ENCODE measurements at regions not wholly inside any gene's neighbourhood (a gene's known extent, or its start where the extent isn't known, plus 50 kb on each side); places are given as distances from the start of the nearest gene placed in this dataset.

DNA sequence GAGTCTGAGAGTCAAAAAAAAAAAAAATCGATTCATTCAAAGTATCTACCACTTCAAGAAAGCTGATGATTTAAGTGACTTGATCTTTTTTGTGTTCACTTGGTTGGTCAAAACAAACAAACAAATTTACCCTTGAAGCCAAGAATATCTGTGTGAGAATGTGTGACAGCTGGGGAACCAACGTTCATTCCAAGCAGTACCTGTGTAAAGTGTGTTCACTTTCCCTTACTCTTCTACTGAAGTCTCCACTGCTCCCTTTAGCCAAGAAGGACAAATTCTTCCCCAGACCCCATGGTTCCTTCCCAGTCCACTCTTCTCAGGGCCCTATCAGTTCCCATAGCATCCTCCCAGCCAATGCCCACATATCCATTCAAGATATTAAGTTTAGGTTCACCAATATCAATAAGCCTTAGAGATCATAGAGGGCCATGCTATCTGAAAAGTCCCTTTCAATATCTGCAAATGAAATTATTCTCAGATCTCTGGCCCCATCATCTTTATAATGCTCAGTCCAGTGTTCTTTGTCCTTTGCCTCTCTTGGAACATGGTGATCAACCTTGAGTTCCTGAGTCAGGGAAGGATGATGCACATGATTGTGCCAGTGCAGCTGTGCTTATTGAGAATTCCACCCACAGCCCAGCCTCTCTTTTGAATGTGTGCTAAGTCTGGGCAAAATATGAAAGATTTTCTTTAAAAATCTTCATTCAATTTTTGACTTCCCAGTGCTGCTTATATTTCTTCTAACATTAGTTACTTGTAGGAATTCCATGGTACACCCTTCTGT lies 82.8 kb upstream of the DTNA start:
- intact Hi-C loops (cut with micrococcal nuclease; ENCODE audit: unreplicated experiment) = no loop called here
- Histone ChIP-seq H3K9me2 (ENCODE audit: insufficient read depth, low read length) (no peaks in the 10 kb centered on the region), H3K36me3 (ENCODE audit: insufficient read depth, low read length) (no peaks in the 10 kb centered on the region), H3K9me3 (ENCODE audit: low read length) (no peaks in the 10 kb centered on the region), H3K4me2 (ENCODE audit: low read length) (no peak overlapping the region), H3K27ac (ENCODE audit: low read depth, low read length, poor library complexity, severe bottlenecking) (no peak overlapping the region), H3K79me2 (ENCODE audit: insufficient read depth, low read depth, low read length) (no peaks in the 10 kb centered on the region), H4K20me1 (ENCODE audit: insufficient read depth, low read length) (no peaks in the 10 kb centered on the region), H2AFZ (ENCODE audit: low read length) (no peak overlapping the region), H3K4me3 (ENCODE audit: low read depth, low read length, poor library complexity, severe bottlenecking) (no peak overlapping the region), H3K4me1 (ENCODE audit: insufficient read depth, low read length, poor library complexity, severe bottlenecking) (no peaks in the 10 kb centered on the region)
- ChIA-PET POLR2A (interaction anchor here (0.6 kb wide), 1 partner anchor 235 kb away, joined by 3 read pairs; no protein-coding TSS in a partner anchor), CTCF (ENCODE audit: unreplicated experiment) (no interaction called here)
- no peak for DNase-seq (ENCODE audit: low spot score)
- BruUV-seq (replicated peaks) = no TSS peak
- no peak for TF ChIP-seq EZH2phosphoT487 (IDR thresholded peaks at IDR 0.05; ENCODE audit: borderline replicate concordance, low read depth, low read length)
- TF ChIP-seq, protein P1, sequence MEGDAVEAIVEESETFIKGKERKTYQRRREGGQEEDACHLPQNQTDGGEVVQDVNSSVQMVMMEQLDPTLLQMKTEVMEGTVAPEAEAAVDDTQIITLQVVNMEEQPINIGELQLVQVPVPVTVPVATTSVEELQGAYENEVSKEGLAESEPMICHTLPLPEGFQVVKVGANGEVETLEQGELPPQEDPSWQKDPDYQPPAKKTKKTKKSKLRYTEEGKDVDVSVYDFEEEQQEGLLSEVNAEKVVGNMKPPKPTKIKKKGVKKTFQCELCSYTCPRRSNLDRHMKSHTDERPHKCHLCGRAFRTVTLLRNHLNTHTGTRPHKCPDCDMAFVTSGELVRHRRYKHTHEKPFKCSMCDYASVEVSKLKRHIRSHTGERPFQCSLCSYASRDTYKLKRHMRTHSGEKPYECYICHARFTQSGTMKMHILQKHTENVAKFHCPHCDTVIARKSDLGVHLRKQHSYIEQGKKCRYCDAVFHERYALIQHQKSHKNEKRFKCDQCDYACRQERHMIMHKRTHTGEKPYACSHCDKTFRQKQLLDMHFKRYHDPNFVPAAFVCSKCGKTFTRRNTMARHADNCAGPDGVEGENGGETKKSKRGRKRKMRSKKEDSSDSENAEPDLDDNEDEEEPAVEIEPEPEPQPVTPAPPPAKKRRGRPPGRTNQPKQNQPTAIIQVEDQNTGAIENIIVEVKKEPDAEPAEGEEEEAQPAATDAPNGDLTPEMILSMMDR (conservative IDR thresholded peaks at IDR 0.05; ENCODE audit: low read length) = no peak

DNA sequence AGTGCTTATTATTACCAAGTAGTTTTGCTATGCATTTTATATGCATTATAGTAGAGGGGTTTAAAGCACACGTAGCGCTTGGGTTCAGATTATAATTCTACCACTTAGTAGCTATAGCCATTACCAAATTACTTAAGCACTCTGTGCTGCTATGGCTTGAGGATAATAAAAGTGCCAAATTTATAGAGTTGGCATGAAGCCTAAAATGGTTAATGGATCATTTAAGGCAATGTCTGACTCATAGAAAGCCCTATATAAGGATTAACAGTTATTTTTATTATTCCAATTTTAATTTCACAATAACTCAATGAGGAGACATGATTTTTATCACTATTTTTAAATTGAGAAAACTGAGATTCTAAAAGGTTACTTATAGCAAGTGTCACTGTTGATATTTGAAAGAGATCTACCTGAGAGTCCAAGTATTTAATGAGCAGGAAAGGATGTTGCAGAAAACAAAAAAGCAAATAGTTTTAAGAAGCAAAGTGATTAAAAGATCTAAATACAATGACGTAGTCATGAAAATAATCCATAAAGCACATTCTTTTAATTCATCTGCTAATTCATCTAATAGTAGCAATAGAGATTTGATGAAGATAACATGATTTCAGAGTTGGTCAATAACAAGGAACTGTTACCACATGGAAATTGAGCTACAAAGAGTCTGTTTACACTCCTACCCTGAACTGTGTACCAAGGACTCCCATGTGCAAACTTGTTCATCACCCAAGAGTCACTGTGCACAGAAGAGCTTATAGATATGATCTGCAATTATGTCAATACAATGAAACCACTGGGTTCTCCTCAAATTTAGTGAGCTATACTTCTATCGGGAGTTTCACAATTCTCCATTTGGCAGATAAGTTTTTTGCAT lies 78.8 kb upstream of the DTNA start:
- intact Hi-C loops (cut with micrococcal nuclease; ENCODE audit: unreplicated experiment) = no loop called here
- Histone ChIP-seq H3K9me2 (ENCODE audit: insufficient read depth, low read length) (no peaks in the 10 kb centered on the region), H3K4me1 (ENCODE audit: insufficient read depth, low read length, poor library complexity, severe bottlenecking) (no peaks in the 10 kb centered on the region), H3K4me3 (ENCODE audit: low read depth, low read length, poor library complexity, severe bottlenecking) (no peak overlapping the region), H2AFZ (ENCODE audit: low read length) (no peak overlapping the region), H3K9me3 (ENCODE audit: low read length) (no peaks in the 10 kb centered on the region), H4K20me1 (ENCODE audit: insufficient read depth, low read length) (no peaks in the 10 kb centered on the region), H3K4me2 (ENCODE audit: low read length) (no peak overlapping the region), H3K79me2 (ENCODE audit: insufficient read depth, low read depth, low read length) (no peaks in the 10 kb centered on the region), H3K27ac (ENCODE audit: low read depth, low read length, poor library complexity, severe bottlenecking) (no peak overlapping the region), H3K36me3 (ENCODE audit: insufficient read depth, low read length) (no peaks in the 10 kb centered on the region)
- DNase-seq (ENCODE audit: low spot score) = no peak
- ChIA-PET CTCF (ENCODE audit: unreplicated experiment) (no interaction called here), POLR2A (interaction anchor here (0.8 kb wide), 1 partner anchor 31 kb away, joined by 3 read pairs; no protein-coding TSS in a partner anchor)
- BruUV-seq (replicated peaks) = no TSS peak
- TF ChIP-seq EZH2phosphoT487 (IDR thresholded peaks at IDR 0.05; ENCODE audit: borderline replicate concordance, low read depth, low read length) = no peak
- TF ChIP-seq, protein P1 (conservative IDR thresholded peaks at IDR 0.05; ENCODE audit: low read length) = no peak
